NB4 (cell line): ENCODE measurements at regions not wholly inside any gene's neighbourhood (a gene's known extent, or its start where the extent isn't known, plus 50 kb on each side); places are given as distances from the start of the nearest gene placed in this dataset.

Source experiments
- CTCF ChIP-seq: IDR thresholded peaks from one replicate; pipeline ENCODE4 v1.5.1; 2012; ENCODE audit warnings: low read depth, low read length
- MAX ChIP-seq: IDR thresholded peaks from 2 replicates; pipeline ENCODE4 v1.6.1; 2011; ENCODE audit warnings: low read depth, low read length
- MYC ChIP-seq: IDR thresholded peaks from 2 replicates; pipeline ENCODE4 v1.6.1; 2011; ENCODE audit warnings: low read depth, low read length
- POLR2A ChIP-seq: IDR thresholded peaks from 2 replicates; pipeline ENCODE4 v1.6.1; 2011; ENCODE audit warnings: mild to moderate bottlenecking; ENCODE audit not compliant: insufficient read length; ENCODE audit errors: extremely low read depth

GRCh38 chr15:62343397-62343796 lies 178.3 kb upstream of the C2CD4B start:
- TF ChIP-seq CTCF = no peak
- no peak for TF ChIP-seq MAX
- TF ChIP-seq POLR2A = no peak
- no peak for TF ChIP-seq MYC
